22Rv1 (cell line): ENCODE measurements at regions not wholly inside any gene's neighbourhood (a gene's known extent, or its start where the extent isn't known, plus 50 kb on each side); places are given as distances from the start of the nearest gene placed in this dataset.

Experiments used
- H3K27ac ChIP-seq: fragments of 450-650 bp; 2 replicates; pipeline ENCODE4 v1.5.1; 2017
- ZFX ChIP-seq: fragments of 450-650 bp; IDR thresholded peaks from 2 replicates; pipeline ENCODE4 v1.6.1; 2017; ENCODE audit warnings: antibody characterized with exemption, borderline replicate concordance
- TF ChIP-seq, protein P1 (sequence below): fragments of 450-650 bp; IDR thresholded peaks from 2 replicates; pipeline ENCODE4 v1.5.1; 2017; ENCODE audit warnings: mild to moderate bottlenecking

DNA sequence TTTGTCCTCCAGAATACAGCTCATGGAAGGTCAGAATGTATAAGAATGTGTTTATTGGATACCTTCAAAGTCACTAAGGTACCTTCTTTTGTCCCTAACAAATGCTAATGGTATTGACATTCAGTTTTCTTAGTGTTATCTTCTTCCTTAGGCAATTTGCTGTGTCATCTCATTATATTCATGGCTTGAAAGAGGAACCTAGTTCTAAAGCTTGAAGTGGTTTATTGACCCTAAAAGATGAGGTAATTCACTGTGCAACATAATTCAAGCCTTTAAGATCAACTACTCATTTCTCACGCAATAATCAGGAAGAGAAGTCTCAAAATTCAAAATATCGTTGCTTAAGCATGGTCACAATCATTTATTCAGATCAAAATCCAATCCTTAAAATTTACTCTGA lies 342.7 kb upstream of the RIOK2 start:
- H3K27ac ChIP-seq: no peak overlapping the region
- TF ChIP-seq ZFX: no peak
- TF ChIP-seq, protein P1, sequence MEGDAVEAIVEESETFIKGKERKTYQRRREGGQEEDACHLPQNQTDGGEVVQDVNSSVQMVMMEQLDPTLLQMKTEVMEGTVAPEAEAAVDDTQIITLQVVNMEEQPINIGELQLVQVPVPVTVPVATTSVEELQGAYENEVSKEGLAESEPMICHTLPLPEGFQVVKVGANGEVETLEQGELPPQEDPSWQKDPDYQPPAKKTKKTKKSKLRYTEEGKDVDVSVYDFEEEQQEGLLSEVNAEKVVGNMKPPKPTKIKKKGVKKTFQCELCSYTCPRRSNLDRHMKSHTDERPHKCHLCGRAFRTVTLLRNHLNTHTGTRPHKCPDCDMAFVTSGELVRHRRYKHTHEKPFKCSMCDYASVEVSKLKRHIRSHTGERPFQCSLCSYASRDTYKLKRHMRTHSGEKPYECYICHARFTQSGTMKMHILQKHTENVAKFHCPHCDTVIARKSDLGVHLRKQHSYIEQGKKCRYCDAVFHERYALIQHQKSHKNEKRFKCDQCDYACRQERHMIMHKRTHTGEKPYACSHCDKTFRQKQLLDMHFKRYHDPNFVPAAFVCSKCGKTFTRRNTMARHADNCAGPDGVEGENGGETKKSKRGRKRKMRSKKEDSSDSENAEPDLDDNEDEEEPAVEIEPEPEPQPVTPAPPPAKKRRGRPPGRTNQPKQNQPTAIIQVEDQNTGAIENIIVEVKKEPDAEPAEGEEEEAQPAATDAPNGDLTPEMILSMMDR: no peak

DNA sequence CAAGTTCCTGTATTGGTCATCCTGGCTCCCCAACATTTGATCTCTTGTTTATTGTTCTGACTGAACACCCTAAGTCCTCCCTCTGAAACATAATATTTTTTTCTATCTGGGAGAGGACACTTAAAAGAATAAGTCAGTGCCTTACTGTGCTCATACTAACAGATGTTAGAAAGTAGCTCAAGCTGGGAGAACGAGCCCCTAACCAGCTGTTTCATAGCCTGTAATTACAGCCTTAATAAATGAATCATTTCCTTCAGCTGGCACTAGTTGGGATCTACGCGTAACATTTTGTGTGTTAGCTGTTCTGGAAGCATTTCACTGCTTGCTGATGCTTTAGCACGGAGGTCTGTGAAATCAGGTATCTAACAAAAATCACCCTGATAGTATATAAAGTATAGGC lies 345.9 kb upstream of the RIOK2 start:
- TF ChIP-seq ZFX: no peak
- TF ChIP-seq, protein P1: no peak
- no peak overlapping the region for H3K27ac ChIP-seq

DNA sequence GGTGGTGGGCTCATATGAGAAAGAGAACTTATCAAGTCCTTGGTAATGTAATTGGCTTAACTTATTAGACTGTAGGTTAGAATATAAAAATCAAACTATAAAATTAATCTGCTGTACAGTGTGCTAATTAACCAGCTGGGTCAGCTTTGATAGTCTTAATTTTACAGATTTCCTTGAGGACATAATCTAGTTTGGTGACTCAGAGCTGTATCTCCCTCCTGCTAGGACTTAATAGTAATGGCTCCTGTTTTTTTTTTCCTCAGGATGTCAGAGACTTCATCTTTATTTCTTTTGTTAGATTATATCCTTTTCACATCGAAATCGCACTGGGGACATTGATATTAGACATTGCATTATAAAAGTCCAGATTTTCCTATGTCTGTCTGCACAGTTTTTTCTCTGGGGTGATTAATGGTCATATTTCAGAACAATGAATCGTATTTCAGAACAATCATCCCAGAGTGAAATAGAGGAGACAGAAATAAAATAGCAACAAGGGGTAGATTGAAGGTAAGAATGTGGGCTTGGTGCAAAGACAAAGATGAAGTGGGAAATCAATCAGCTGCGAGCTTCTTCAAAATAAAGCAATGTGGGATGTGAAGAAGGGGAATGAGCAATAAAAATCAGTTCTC lies 346.4 kb upstream of the RIOK2 start:
- TF ChIP-seq ZFX: no peak
- TF ChIP-seq, protein P1: no peak
- no peak overlapping the region for H3K27ac ChIP-seq

DNA sequence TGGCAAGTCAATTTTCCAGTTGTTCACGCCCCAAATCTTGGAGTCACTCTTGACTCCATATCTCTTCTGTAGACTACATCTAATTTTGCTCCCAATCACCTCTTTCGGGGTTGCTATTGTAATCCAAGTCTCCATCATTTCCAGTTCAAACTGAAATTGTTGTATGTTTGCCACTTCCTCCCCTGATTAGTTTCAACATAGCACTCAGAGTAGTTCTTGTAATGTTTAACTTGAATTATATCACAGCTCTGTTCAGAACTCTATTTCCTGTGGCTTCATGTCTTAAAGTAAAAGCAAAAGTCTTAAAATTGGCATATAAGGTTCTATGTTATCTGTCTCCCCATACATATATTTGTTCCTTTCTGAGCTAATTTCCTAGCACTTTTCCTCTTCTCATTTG lies 348.5 kb upstream of the RIOK2 start:
- H3K27ac ChIP-seq: no peak overlapping the region
- TF ChIP-seq, protein P1: no peak

DNA sequence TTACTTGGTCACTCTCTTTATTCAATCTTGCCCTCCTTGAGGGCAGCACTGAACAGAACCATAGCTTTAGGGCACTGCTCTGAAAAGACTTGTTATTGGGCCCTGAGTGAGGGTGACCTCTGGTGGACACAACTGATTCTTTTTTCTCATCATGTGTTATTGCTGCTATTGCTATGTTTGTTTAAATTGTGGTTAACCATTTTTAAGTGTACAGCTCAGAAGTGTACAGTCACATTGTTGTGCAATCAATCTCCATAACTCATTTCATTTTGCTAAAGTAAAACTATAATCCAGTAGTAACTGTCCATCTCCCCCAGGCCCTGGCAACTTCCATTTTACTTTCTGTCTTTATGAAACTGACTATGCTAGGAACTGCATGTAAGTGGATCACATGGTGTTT lies 351.1 kb upstream of the RIOK2 start:
- no peak overlapping the region for H3K27ac ChIP-seq
- no peak for TF ChIP-seq ZFX
- TF ChIP-seq, protein P1: peak; percentile 89

DNA sequence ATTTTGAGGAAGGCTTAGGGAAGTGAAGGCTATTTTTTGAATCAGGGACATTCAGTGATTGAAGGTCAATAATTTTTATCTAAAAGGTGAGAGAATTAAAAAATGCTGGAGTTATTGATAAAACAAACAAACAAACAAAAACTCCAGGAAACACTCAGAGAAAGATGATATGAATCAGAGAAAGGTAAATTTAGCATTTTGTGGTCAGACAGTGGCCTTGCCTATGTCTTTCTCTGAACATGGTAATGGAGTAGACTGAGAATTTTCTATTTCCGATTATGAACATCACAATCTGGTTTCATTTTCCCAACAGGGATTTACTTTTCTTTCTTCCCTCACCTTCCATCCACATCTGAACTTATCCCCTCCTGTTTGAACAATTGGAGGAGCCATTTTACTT lies 353.6 kb upstream of the RIOK2 start:
- TF ChIP-seq, protein P1: no peak
- TF ChIP-seq ZFX: no peak
- no peak overlapping the region for H3K27ac ChIP-seq

DNA sequence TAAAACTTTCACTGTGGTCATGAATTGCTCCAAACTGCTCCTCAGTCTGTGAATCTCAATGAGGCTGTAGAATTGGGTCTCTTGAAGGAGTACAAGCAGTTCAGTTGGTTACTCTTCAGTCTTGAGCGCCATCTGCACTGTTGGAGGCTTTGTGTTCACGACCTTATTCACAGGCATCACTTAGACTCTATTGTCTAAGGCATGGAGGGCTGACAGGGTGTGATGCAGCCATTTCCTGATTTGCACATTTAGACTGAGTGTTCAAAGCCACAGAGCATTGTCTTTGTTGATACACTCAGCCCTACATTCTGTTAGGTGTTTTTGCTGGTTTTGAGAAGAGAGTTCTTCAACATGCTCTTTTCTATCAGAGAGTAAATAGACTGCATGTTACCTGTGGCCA lies 355.9 kb upstream of the RIOK2 start:
- TF ChIP-seq, protein P1: no peak
- no peak for TF ChIP-seq ZFX
- no peak overlapping the region for H3K27ac ChIP-seq
